Esophagus muscularis mucosa (tissue), 3 donors: ENCODE measurements at regions not wholly inside any gene's neighbourhood (a gene's known extent, or its start where the extent isn't known, plus 50 kb on each side); places are given as distances from the start of the nearest gene placed in this dataset.

Experiments
- CTCF ChIP-seq, 3 experiments: fragments of 200-600 bp in 2 of 3; fragments of 450-650 bp in 1 of 3; sonication (generic) in 2 of 3; IDR thresholded peaks; one replicate each; pipeline ENCODE4 v1.5.1; 2017 to 2019; ENCODE audit warnings: antibody characterized with exemption in 3 of 3, mild to moderate bottlenecking in 2 of 3, moderate library complexity in 1 of 3
- POLR2A ChIP-seq: fragments of 450-650 bp; IDR thresholded peaks from one replicate; pipeline ENCODE4 v1.6.1; 2017; ENCODE audit warnings: antibody characterized with exemption, moderate library complexity, mild to moderate bottlenecking, low read depth
- POLR2AphosphoS5 ChIP-seq, 2 donors: sonication (generic); formaldehyde crosslinking; IDR thresholded peaks; one replicate each; pipeline ENCODE4 v1.6.1; 2017; ENCODE audit warnings: antibody characterized with exemption in 2 of 2

- TF ChIP-seq CTCF (IDR thresholded peaks at IDR 0.05) (no peak), POLR2AphosphoS5 (IDR thresholded peaks at IDR 0.05) (no peak), POLR2A (no peak)
Observed at GRCh38 chr9:15371448-15371845, 51.2 kb upstream of the SNAPC3 start.
